HG03039 (cell line): ENCODE measurements at regions not wholly inside any gene's neighbourhood (a gene's known extent, or its start where the extent isn't known, plus 50 kb on each side); places are given as distances from the start of the nearest gene placed in this dataset.
"Not testable (repeated sequence)": the region's sequence is repeated elsewhere in the genome, so short reads cannot be mapped to it uniquely, and the experiment has no call there.

ENCODE experiments used
- ATAC-seq: cut with Tn5 transposase; IDR thresholded peaks from one replicate; pipeline ENCODE4 v1.9.1; 2021; ENCODE audit warnings: mild to moderate bottlenecking, moderate library complexity; ENCODE audit not compliant: unreplicated experiment

- ATAC-seq: no peak
Measured at GRCh38 chr14:38357557-38357956, 101.7 kb upstream of the CLEC14A start.

- not testable (repeated sequence) for ATAC-seq
Measured at GRCh38 chr14:38355473-38355872, 99.6 kb upstream of the CLEC14A start.

- no peak for ATAC-seq
Measured at GRCh38 chr14:38350102-38350501, 94.2 kb upstream of the CLEC14A start.

- ATAC-seq: no peak
Measured at GRCh38 chr14:38342803-38343202, 86.9 kb upstream of the CLEC14A start.

- ATAC-seq: no peak
Measured at GRCh38 chr14:38339696-38340095, 83.8 kb upstream of the CLEC14A start.

GRCh38 chr14:38336298-38336697 lies 80.4 kb upstream of the CLEC14A start:
- no peak for ATAC-seq

GRCh38 chr14:38330275-38330674 lies 74.4 kb upstream of the CLEC14A start:
- ATAC-seq: no peak

- ATAC-seq: no peak
Measured at GRCh38 chr14:38329246-38329645, 73.4 kb upstream of the CLEC14A start.

- ATAC-seq: no peak
Measured at GRCh38 chr14:38316922-38317321, 61.0 kb upstream of the CLEC14A start.

GRCh38 chr14:38311655-38312054 lies 55.8 kb upstream of the CLEC14A start:
- no peak for ATAC-seq

- no peak for ATAC-seq
Measured at GRCh38 chr14:38310420-38310995, 54.6 kb upstream of the CLEC14A start.

- ATAC-seq: no peak
Measured at GRCh38 chr14:38309522-38310277, 53.8 kb upstream of the CLEC14A start.
